D721Med (cell line): ENCODE measurements at regions not wholly inside any gene's neighbourhood (a gene's known extent, or its start where the extent isn't known, plus 50 kb on each side); places are given as distances from the start of the nearest gene placed in this dataset.
"Not testable (repeated sequence)": the region's sequence is repeated elsewhere in the genome, so short reads cannot be mapped to it uniquely, and the experiment has no call there.

ENCODE experiments used
- DNase-seq: peaks from one replicate; pipeline ENCODE4 v3.0.0; 2011; ENCODE audit warnings: low spot score; ENCODE audit not compliant: insufficient read length
- FAIRE-seq: peaks from 2 replicates; lab custom pipeline; 2011; peaks lifted over from hg19 to GRCh38; lab: Jason Lieb, UNC
- TF ChIP-seq, protein P1 (sequence below): IDR thresholded peaks from 2 replicates; pipeline ENCODE4 v1.5.1; 2012; ENCODE audit warnings: mild to moderate bottlenecking, control low read depth; ENCODE audit not compliant: insufficient read depth; ENCODE audit errors: missing control alignments

DNA sequence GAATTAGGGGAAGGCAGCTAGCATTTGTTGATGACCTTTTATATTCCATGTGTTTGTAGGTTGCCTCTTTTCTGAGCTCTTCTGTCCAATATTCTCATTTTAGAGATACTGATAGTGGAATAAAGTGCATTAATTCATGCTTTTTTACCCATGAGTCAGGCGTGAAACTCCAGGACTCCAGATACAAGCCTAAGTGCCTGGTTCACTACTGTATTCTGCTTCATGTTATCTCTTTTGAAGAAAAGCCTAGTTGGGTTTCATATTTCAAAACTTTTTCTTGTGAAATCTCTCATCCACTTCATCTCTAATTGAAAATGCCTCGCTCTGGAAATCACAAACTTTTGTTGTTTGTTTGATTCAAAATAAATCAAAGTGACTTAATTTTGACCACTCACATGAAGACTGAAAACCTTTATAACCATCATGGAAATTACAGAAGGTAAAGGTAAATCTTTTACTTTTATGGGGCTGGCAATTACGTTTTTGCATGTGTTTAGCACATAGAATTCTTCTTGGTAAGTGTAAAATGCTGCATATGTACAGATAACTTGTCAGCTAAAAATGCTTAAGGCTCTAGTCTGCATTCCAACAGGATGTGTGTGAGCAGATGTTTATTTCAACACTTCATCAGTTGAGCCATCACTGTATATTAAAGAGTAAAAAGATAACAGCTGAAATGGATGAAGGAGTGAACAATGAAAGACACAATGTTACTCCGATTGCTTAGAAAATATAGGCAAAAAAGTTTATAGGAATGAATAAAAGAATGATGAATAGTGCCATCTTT, 961.8 kb upstream of the CELF2 start:
- DNase-seq (no peak), FAIRE-seq (no peak)
- TF ChIP-seq, protein P1, sequence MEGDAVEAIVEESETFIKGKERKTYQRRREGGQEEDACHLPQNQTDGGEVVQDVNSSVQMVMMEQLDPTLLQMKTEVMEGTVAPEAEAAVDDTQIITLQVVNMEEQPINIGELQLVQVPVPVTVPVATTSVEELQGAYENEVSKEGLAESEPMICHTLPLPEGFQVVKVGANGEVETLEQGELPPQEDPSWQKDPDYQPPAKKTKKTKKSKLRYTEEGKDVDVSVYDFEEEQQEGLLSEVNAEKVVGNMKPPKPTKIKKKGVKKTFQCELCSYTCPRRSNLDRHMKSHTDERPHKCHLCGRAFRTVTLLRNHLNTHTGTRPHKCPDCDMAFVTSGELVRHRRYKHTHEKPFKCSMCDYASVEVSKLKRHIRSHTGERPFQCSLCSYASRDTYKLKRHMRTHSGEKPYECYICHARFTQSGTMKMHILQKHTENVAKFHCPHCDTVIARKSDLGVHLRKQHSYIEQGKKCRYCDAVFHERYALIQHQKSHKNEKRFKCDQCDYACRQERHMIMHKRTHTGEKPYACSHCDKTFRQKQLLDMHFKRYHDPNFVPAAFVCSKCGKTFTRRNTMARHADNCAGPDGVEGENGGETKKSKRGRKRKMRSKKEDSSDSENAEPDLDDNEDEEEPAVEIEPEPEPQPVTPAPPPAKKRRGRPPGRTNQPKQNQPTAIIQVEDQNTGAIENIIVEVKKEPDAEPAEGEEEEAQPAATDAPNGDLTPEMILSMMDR, result no peak

DNA sequence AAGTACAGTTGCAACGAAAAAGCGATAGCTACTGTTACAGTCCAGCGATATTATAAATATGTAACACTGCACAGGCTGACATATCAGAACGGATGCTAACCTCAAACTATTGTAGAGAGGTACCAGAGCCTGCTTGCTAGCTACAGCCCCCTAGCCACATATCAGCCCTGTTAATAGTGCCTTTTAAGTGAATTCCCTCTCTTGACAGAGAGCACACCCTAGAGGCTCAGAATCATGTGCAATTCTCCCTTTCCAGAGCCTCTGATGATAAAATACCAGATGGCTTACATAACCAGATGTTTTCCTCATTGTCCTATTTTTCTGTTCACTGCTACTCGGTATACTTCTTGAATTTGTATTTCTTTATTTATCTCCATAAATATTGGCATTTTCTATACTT, 960.7 kb upstream of the CELF2 start:
- TF ChIP-seq, protein P1, result no peak
- FAIRE-seq, result no peak
- DNase-seq, result no peak

DNA sequence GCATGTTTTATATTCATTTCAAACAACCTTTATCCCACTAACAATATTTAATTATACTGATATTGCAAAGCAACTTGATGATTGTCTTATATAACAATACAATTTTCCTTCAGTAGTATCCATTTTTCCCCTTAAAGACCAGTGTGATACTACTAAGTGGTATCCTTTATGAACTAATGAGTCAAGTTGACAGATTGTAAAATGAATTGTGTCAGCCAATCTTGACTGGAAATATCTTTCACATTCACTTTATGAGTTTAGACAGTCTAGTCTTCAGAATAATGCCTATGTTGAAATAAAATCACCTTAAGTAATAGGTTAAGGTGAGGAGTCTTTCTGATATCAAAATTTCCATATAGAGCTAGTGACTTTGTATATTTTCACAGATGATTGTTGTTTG, 950.0 kb upstream of the CELF2 start:
- FAIRE-seq (no peak), DNase-seq (no peak)
- TF ChIP-seq, protein P1, result no peak

DNA sequence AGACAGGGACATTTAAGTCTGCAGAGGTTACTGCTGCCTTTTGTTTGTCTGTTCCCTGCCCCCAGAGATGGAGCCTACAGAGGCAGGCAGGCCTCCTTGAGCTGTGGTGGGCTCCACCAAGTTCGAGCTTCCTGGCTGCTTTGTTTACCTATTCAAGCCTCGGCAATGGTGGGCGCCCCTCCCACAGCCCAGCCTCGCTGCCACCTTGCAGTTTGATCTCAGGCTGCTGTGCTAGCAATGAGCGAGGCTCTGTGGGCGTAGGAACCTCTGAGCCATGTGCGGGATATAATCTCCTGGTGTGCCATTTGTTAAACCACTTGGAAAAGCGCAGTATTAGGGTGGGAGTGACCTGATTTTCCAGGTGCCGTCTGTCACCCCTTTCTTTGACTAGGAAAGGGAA, 942.8 kb upstream of the CELF2 start:
- FAIRE-seq, DNase-seq: not testable (repeated sequence)

DNA sequence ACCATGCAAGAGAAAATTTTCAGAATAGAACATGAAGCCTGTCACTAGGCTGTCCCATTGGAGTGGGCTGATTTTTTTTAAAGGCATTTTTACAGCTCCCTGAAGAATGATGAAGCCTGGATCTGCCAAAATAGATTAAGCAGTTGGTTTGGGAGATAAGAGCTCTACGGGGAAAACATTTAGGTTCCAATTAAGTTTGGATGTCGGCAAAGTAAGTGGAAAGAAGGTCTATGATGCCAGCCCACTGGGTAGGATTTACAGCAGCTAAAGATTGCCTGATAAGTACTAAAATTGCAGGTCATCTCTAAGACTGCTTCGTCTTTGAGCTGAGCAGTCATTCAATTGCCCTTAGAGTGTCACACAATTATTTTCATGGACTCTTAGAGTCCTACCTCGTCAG, 939.2 kb upstream of the CELF2 start:
- no peak for DNase-seq
- TF ChIP-seq, protein P1, result no peak
- FAIRE-seq, result no peak

DNA sequence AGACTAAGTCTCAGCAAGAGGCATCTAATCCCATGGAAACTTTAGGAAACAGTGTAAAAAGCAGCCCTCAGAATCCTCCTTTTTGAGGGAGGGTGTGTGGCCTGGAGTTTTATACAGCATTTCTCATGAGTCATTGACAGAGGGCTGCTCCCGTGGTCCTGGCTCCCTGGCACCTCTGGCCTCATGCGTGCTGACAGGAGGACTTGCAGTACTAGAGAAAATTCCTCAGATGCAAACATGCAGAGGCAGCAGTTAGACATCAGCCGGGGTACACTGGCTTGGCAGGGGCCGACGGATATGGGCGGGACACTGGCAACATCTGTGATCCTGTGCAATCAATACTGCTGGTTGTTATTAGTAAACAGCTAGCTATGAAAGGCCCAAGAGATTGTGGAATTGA, 925.1 kb upstream of the CELF2 start:
- TF ChIP-seq, protein P1, result no peak
- FAIRE-seq (no peak), DNase-seq (no peak)

DNA sequence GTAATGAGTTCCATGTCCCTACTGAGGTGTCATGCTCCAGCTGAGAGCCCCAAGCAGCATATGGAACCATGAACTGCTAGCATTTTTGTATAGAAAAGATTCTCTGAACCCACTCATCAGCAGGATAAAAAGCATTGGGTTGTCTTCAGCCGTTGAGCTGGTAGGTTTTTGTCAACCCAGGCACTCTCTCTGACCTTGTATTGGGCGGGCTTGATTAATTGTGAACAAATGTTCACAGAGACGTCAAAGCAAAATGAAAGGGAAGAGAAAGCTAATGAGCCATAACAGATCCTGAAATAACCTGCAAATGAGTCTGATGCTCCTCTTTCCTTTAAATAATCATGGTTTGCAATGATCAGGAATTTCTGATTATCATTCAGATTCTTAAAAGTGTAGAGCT, 924.7 kb upstream of the CELF2 start:
- FAIRE-seq (no peak), DNase-seq (no peak)
- TF ChIP-seq, protein P1, result no peak
